DND-41 (cell line): ENCODE measurements at regions not wholly inside any gene's neighbourhood (a gene's known extent, or its start where the extent isn't known, plus 50 kb on each side); places are given as distances from the start of the nearest gene placed in this dataset.
"Not testable (repeated sequence)": the region's sequence is repeated elsewhere in the genome, so short reads cannot be mapped to it uniquely, and the experiment has no call there.

Source experiments
- ATAC-seq: fragments of 200-7000 bp; cut with Tn5 transposase; 3 replicates; pipeline ENCODE4 v1.9.1; 2021; ENCODE audit warnings: low read depth; ENCODE audit not compliant: insufficient read depth
- DNase-seq: peaks from one replicate; pipeline ENCODE4 v3.0.0-alpha.2; 2020
- H2AFZ ChIP-seq: 2 replicates; pipeline ENCODE4 v1.6.0; 2012; ENCODE audit warnings: low read depth, low read length
- H3K27ac ChIP-seq: 2 replicates; pipeline ENCODE4 v1.5.1; 2012; ENCODE audit warnings: low read length, inconsistent platforms
- H3K27me3 ChIP-seq: fragments of 200-600 bp; sonication (generic); 2 replicates; pipeline ENCODE4 v1.6.0; 2012; ENCODE audit warnings: low read length, mild to moderate bottlenecking, inconsistent platforms; ENCODE audit not compliant: insufficient read depth, poor library complexity
- H3K36me3 ChIP-seq: 2 replicates; pipeline ENCODE4 v1.5.1; 2012; ENCODE audit warnings: low read length, inconsistent platforms; ENCODE audit not compliant: insufficient read depth
- H3K4me1 ChIP-seq: 2 replicates; pipeline ENCODE4 v1.5.1; 2012; ENCODE audit warnings: mild to moderate bottlenecking, low read length; ENCODE audit not compliant: insufficient read depth
- H3K4me2 ChIP-seq: 2 replicates; pipeline ENCODE4 v1.6.0; 2012; ENCODE audit warnings: mild to moderate bottlenecking, moderate library complexity, low read length, inconsistent platforms; ENCODE audit not compliant: insufficient read depth
- H3K4me3 ChIP-seq, 2 experiments: fragments of 200-600 bp in 1 of 2; shearing (Covaris generic) in 1 of 2; 2 replicates each; pipeline ENCODE4 v1.5.1; 2012 to 2016; ENCODE audit warnings: inconsistent platforms in 2 of 2, low read length in 2 of 2, mild to moderate bottlenecking in 2 of 2, low read depth in 1 of 2, moderate library complexity in 1 of 2
- H3K79me2 ChIP-seq: 2 replicates; pipeline ENCODE4 v1.6.0; 2012; ENCODE audit warnings: low read length, inconsistent platforms; ENCODE audit not compliant: insufficient read depth
- H3K9ac ChIP-seq: 2 replicates; pipeline ENCODE4 v1.6.0; 2012; ENCODE audit warnings: low read depth, mild to moderate bottlenecking, inconsistent platforms, low read length, moderate library complexity
- H3K9me3 ChIP-seq: 2 replicates; pipeline ENCODE4 v1.5.1; 2012; ENCODE audit warnings: low read length, moderate library complexity, mild to moderate bottlenecking, inconsistent platforms; ENCODE audit not compliant: insufficient read depth, severe bottlenecking
- H4K20me1 ChIP-seq: 2 replicates; pipeline ENCODE4 v1.6.0; 2012; ENCODE audit warnings: low read length; ENCODE audit not compliant: insufficient read depth
- EZH2 ChIP-seq: IDR thresholded peaks from 3 replicates; pipeline ENCODE4 v1.6.1; 2012; ENCODE audit warnings: borderline replicate concordance, low read depth, mild to moderate bottlenecking, moderate library complexity, low read length, inconsistent platforms; ENCODE audit not compliant: severe bottlenecking
- TF ChIP-seq, protein P1 (sequence below): IDR thresholded peaks from 2 replicates; pipeline ENCODE4 v1.5.1; 2012; ENCODE audit warnings: borderline replicate concordance, low read length, moderate library complexity, mild to moderate bottlenecking; ENCODE audit not compliant: poor library complexity, severe bottlenecking; ENCODE audit errors: extremely low read depth

GRCh38 chr6:153984811-153985210 lies 54.2 kb upstream of the OPRM1 start:
- no peak for TF ChIP-seq EZH2
- TF ChIP-seq, protein P1, sequence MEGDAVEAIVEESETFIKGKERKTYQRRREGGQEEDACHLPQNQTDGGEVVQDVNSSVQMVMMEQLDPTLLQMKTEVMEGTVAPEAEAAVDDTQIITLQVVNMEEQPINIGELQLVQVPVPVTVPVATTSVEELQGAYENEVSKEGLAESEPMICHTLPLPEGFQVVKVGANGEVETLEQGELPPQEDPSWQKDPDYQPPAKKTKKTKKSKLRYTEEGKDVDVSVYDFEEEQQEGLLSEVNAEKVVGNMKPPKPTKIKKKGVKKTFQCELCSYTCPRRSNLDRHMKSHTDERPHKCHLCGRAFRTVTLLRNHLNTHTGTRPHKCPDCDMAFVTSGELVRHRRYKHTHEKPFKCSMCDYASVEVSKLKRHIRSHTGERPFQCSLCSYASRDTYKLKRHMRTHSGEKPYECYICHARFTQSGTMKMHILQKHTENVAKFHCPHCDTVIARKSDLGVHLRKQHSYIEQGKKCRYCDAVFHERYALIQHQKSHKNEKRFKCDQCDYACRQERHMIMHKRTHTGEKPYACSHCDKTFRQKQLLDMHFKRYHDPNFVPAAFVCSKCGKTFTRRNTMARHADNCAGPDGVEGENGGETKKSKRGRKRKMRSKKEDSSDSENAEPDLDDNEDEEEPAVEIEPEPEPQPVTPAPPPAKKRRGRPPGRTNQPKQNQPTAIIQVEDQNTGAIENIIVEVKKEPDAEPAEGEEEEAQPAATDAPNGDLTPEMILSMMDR: no peak
- Histone ChIP-seq H3K9ac (no peak overlapping the region), H3K36me3 (no peaks in the 10 kb centered on the region), H3K9me3 (no peaks in the 10 kb centered on the region), H3K27ac (no peak overlapping the region), H4K20me1 (no peaks in the 10 kb centered on the region), H3K4me1 (no peaks in the 10 kb centered on the region), H2AFZ (no peak overlapping the region), H3K79me2 (no peaks in the 10 kb centered on the region), H3K4me2 (no peak overlapping the region), H3K27me3 (no peaks in the 10 kb centered on the region), H3K4me3 (no peak overlapping the region)
- DNase-seq: no peak
- ATAC-seq: no peak

DNA sequence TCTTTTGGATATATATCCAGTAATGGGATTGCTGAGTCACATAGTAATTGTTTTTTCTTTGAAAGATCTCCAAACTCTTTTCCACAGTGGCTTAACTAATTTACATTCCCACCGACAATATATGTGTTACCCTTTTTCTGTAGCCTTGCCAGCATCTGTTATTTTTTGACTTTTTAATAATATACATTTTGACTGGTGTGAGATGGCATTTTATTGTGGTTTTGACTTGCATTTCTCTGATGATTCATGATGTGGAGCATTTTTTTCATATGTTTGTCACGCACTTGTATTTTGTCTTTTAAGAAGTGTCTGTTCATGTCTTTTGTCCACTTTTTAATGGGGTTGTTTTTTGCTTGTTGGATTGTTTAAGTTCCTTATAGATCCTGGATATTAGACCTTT lies 58.9 kb upstream of the OPRM1 start:
- no peak for DNase-seq
- no peak for TF ChIP-seq EZH2
- TF ChIP-seq, protein P1: no peak
- no peaks in the 10 kb centered on the region for H3K79me2 ChIP-seq

GRCh38 chr6:153978911-153979548 lies 60.0 kb upstream of the OPRM1 start:
- not testable (repeated sequence) for DNase-seq, H3K27ac ChIP-seq, H3K9me3 ChIP-seq, H3K4me1 ChIP-seq, H3K36me3 ChIP-seq, H2AFZ ChIP-seq, H3K79me2 ChIP-seq, ATAC-seq, H4K20me1 ChIP-seq, H3K4me2 ChIP-seq, H3K4me3 ChIP-seq, H3K27me3 ChIP-seq, H3K9ac ChIP-seq

More for the DNA sequence above, 58.9 kb upstream of the OPRM1 start:
- ATAC-seq: no peak
- no peak overlapping the region for H3K9ac ChIP-seq
- no peaks in the 10 kb centered on the region for H3K36me3 ChIP-seq
- no peak overlapping the region for H3K4me2 ChIP-seq
- H3K9me3 ChIP-seq: no peaks in the 10 kb centered on the region
- H3K4me3 ChIP-seq: no peak overlapping the region
- no peaks in the 10 kb centered on the region for H3K27me3 ChIP-seq
- H4K20me1 ChIP-seq: no peaks in the 10 kb centered on the region
- H3K27ac ChIP-seq: no peak overlapping the region
- H2AFZ ChIP-seq: no peak overlapping the region
- no peaks in the 10 kb centered on the region for H3K4me1 ChIP-seq

DNA sequence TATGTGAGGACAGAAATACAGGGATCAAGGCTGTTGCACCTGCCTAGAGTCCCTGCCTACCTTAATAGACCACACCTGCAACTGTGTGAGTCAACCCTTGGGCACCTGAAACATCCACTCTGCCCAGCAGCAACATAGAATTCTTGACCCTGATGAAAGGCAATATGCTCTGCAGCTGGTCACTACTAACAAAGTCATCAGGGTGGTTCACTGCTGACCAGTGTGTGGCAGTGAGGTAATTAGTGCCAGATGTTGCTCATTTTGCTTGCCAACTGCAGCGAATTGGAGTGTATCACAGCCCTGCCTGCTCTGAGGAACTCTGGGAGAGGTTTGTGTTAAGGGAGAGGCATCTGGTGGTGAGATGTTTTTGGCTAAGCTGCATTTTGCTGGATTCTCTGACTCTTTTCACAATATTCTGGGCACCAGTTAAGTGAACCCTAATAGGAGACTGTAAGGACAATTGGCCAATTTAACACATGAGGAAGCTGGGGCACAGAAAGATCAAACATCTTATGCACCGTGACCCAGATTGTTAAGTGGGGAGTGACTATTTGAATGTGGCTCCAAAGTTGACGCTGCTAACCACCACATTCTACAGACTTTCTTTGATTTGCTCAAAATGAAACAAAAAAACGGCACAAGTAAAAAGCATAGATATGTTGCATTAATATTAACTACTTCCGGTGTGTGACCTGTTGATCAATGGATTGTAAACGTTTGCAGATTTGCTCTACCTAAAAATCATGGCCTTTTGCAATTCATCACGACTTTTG lies 61.9 kb upstream of the OPRM1 start:
- TF ChIP-seq, protein P1: no peak
- no peak for TF ChIP-seq EZH2
- H4K20me1 ChIP-seq: no peaks in the 10 kb centered on the region
- no peak overlapping the region for H2AFZ ChIP-seq
- H3K27me3 ChIP-seq: peaks cover 4% of the 10 kb centered on the region
- no peaks in the 10 kb centered on the region for H3K9me3 ChIP-seq
- no peak overlapping the region for H3K9ac ChIP-seq
- H3K27ac ChIP-seq: no peak overlapping the region
- no peaks in the 10 kb centered on the region for H3K36me3 ChIP-seq
- H3K4me3 ChIP-seq: no peak overlapping the region
- ATAC-seq (no peak), DNase-seq (no peak)
- no peaks in the 10 kb centered on the region for H3K4me1 ChIP-seq
- H3K79me2 ChIP-seq: no peaks in the 10 kb centered on the region
- H3K4me2 ChIP-seq: no peak overlapping the region
